HepG2 (cell line): ENCODE measurements at regions not wholly inside any gene's neighbourhood (a gene's known extent, or its start where the extent isn't known, plus 50 kb on each side); places are given as distances from the start of the nearest gene placed in this dataset.
A peak's percentile ranks its signal among the peaks of the same experiment; 100 is the strongest.

Source experiments
- ARID5B ChIP-seq: IDR thresholded peaks from 2 replicates; pipeline ENCODE4 v1.4.0; 2020; ENCODE audit warnings: mild to moderate bottlenecking, missing genetic modification reagents
- ATF7 ChIP-seq, 2 experiments: fragments of 450-650 bp in 1 of 2; sonication (generic) in 1 of 2; formaldehyde crosslinking in 1 of 2; IDR thresholded peaks; 2 replicates each; pipeline versions ENCODE4 v1.4.0 to v1.6.1; 2016 to 2020; ENCODE audit warnings: antibody characterized with exemption in 1 of 2, mild to moderate bottlenecking in 1 of 2, missing genetic modification reagents in 1 of 2
- CBFB ChIP-seq: sonication (generic); formaldehyde crosslinking; IDR thresholded peaks from 2 replicates; pipeline ENCODE4 v1.4.0; 2020; ENCODE audit warnings: missing genetic modification reagents
- CREM ChIP-seq, 2 experiments: sonication (generic) in 1 of 2; formaldehyde crosslinking in 1 of 2; IDR thresholded peaks; 2 replicates each; pipeline versions ENCODE4 v1.4.0 to v1.6.1; 2016 to 2020; ENCODE audit warnings: antibody characterized with exemption in 1 of 2, mild to moderate bottlenecking in 1 of 2, missing genetic modification reagents in 1 of 2
- FOXP1 ChIP-seq, 2 experiments: fragments of 450-650 bp in 1 of 2; IDR thresholded peaks; 2 replicates each; pipeline ENCODE4 v1.6.1; 2017 to 2018; ENCODE audit warnings: antibody characterized with exemption in 1 of 2
- HNRNPLL ChIP-seq: fragments of 200-400 bp; formaldehyde crosslinking; IDR thresholded peaks from 2 replicates; pipeline ENCODE4 v1.6.1; 2017; ENCODE audit warnings: mild to moderate bottlenecking, low read depth, low read length; ENCODE audit not compliant: poor library complexity, severe bottlenecking
- NFATC3 ChIP-seq: sonication (generic); formaldehyde crosslinking; IDR thresholded peaks from 2 replicates; pipeline ENCODE4 v1.5.1; 2020; ENCODE audit warnings: mild to moderate bottlenecking, missing genetic modification reagents
- NPAS2 ChIP-seq: sonication (generic); formaldehyde crosslinking; IDR thresholded peaks from 2 replicates; pipeline ENCODE4 v1.8.0; 2022; ENCODE audit warnings: mild to moderate bottlenecking, missing genetic modification reagents, borderline replicate concordance
- RXRA ChIP-seq: sonication (generic); formaldehyde crosslinking; IDR thresholded peaks from 2 replicates; pipeline ENCODE4 v1.5.1; 2020; ENCODE audit warnings: missing genetic modification reagents
- SUZ12 ChIP-seq: fragments of 150-350 bp; IDR thresholded peaks from 2 replicates; pipeline ENCODE4 v1.6.1; 2014; ENCODE audit warnings: low read depth, low read length
- TGIF2 ChIP-seq: IDR thresholded peaks from 2 replicates; pipeline ENCODE4 v1.6.1; 2016; ENCODE audit warnings: control low read depth, missing compliant biosample characterization
- ZBTB39 ChIP-seq: sonication (generic); formaldehyde crosslinking; IDR thresholded peaks from 2 replicates; pipeline ENCODE4 v1.5.0; 2020; ENCODE audit warnings: missing genetic modification reagents
- ZNF224 ChIP-seq: sonication (generic); formaldehyde crosslinking; IDR thresholded peaks from 2 replicates; pipeline ENCODE4 v1.5.0; 2020; ENCODE audit warnings: mild to moderate bottlenecking, missing genetic modification reagents
- ZNF230 ChIP-seq: sonication (generic); formaldehyde crosslinking; IDR thresholded peaks from 2 replicates; pipeline ENCODE4 v1.4.0; 2020; ENCODE audit warnings: mild to moderate bottlenecking, missing genetic modification reagents
- ZNF256 ChIP-seq: sonication (generic); formaldehyde crosslinking; conservative IDR thresholded peaks from 2 replicates; pipeline ENCODE4 v1.4.0; 2020; ENCODE audit warnings: missing genetic modification reagents
- ZNF432 ChIP-seq: sonication (generic); formaldehyde crosslinking; IDR thresholded peaks from 2 replicates; pipeline ENCODE4 v1.5.0; 2020; ENCODE audit warnings: missing genetic modification reagents, mild to moderate bottlenecking, borderline replicate concordance
- ZNF468 ChIP-seq: sonication (generic); formaldehyde crosslinking; IDR thresholded peaks from 2 replicates; pipeline ENCODE4 v1.8.0; 2022; ENCODE audit warnings: mild to moderate bottlenecking, moderate library complexity, missing genetic modification reagents
- ZNF510 ChIP-seq: sonication (generic); formaldehyde crosslinking; IDR thresholded peaks from 2 replicates; pipeline ENCODE4 v1.4.0; 2020; ENCODE audit warnings: low read depth, mild to moderate bottlenecking, missing genetic modification reagents
- ZNF530 ChIP-seq: sonication (generic); formaldehyde crosslinking; IDR thresholded peaks from 2 replicates; pipeline ENCODE4 v1.5.0; 2020; ENCODE audit warnings: low read depth, mild to moderate bottlenecking, missing genetic modification reagents
- TF ChIP-seq, protein P1 (sequence below), 2 experiments: fragments of 450-650 bp in 1 of 2; sonication (generic) in 1 of 2; formaldehyde crosslinking; IDR thresholded peaks; 2 replicates each; pipeline versions ENCODE4 v1.5.0 to v1.8.0; 2020 to 2022; ENCODE audit warnings: mild to moderate bottlenecking in 1 of 2, missing genetic modification reagents in 1 of 2
- TF ChIP-seq, protein P2 (sequence below): sonication (generic); formaldehyde crosslinking; IDR thresholded peaks from 2 replicates; pipeline ENCODE4 v1.4.0; 2020; ENCODE audit warnings: missing genetic modification reagents

DNA sequence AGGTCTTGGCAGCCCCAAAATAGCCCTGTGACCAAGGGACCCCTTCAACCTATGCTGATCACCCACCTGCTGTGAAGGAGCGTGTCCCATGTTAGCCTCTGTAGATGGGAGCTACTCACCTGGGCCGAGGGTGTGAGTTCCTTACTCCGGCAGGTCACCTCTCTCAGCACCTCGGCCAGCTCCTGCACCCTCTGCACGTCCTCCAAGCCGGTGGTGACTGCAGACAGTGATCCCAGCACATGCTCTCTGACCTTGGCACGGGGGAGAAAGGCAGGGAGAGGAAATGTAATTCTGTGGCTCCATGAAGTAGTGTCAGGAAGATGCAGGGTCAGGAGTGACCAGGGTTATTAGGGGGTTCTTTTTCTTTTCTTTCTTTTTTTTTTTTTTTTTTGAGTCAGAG, 67.7 kb upstream of the BCO1 start (continued):
- TF ChIP-seq ZBTB39 (CRISPR knock-in tag) (no peak), ATF7 (IDR thresholded peaks at IDR 0.05) (no peak), ATF7 (CRISPR knock-in tag; IDR thresholded peaks at IDR 0.05) (no peak), TGIF2 (CRISPR knock-in tag) (no peak), FOXP1 (IDR thresholded peaks at IDR 0.05) (no peak), FOXP1 (CRISPR knock-in tag; IDR thresholded peaks at IDR 0.05) (no peak), ZNF468 (CRISPR knock-in tag) (no peak), SUZ12 (no peak), ZNF510 (CRISPR knock-in tag) (no peak), RXRA (0 out of 2 replicates have a peak, but pooled peaks have one; percentile 24), ZNF530 (CRISPR knock-in tag) (no peak), HNRNPLL (no peak), NFATC3 (no peak), ZNF432 (no peak), ARID5B (CRISPR knock-in tag) (peak; percentile 49), ZNF256 (no peak), CREM (IDR thresholded peaks at IDR 0.05) (no peak), CREM (CRISPR knock-in tag; IDR thresholded peaks at IDR 0.05) (no peak), ZNF230 (no peak), CBFB (CRISPR knock-in tag) (no peak), ZNF224 (CRISPR knock-in tag) (no peak), NPAS2 (CRISPR knock-in tag) (no peak)
- TF ChIP-seq, protein P1, sequence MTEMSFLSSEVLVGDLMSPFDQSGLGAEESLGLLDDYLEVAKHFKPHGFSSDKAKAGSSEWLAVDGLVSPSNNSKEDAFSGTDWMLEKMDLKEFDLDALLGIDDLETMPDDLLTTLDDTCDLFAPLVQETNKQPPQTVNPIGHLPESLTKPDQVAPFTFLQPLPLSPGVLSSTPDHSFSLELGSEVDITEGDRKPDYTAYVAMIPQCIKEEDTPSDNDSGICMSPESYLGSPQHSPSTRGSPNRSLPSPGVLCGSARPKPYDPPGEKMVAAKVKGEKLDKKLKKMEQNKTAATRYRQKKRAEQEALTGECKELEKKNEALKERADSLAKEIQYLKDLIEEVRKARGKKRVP (CRISPR knock-in tag; IDR thresholded peaks at IDR 0.05), result no peak
- TF ChIP-seq, protein P2, sequence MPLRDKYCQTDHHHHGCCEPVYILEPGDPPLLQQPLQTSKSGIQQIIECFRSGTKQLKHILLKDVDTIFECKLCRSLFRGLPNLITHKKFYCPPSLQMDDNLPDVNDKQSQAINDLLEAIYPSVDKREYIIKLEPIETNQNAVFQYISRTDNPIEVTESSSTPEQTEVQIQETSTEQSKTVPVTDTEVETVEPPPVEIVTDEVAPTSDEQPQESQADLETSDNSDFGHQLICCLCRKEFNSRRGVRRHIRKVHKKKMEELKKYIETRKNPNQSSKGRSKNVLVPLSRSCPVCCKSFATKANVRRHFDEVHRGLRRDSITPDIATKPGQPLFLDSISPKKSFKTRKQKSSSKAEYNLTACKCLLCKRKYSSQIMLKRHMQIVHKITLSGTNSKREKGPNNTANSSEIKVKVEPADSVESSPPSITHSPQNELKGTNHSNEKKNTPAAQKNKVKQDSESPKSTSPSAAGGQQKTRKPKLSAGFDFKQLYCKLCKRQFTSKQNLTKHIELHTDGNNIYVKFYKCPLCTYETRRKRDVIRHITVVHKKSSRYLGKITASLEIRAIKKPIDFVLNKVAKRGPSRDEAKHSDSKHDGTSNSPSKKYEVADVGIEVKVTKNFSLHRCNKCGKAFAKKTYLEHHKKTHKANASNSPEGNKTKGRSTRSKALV (CRISPR knock-in tag), result no peak
